ENCODE measurements at regions not wholly inside any gene's neighbourhood (a gene's known extent, or its start where the extent isn't known, plus 50 kb on each side); places are given as distances from the start of the nearest gene placed in this dataset.
"Not testable (repeated sequence)": the region's sequence is repeated elsewhere in the genome, so short reads cannot be mapped to it uniquely, and the experiment has no call there.

GRCh38 chr10:120047926-120048325 is 155.4 kb downstream of the SEC23IP start:
- Histone ChIP-seq H3K27me3 (peaks cover 0 to 3% of the 10 kb centered on the region in 2 donors), H3K4me3 (no peak overlapping the region)
- TF ChIP-seq POLR2A (IDR thresholded peaks at IDR 0.05) = no peak
- TF ChIP-seq POLR2AphosphoS5 (IDR thresholded peaks at IDR 0.05) = no peak
- TF ChIP-seq, protein P1, sequence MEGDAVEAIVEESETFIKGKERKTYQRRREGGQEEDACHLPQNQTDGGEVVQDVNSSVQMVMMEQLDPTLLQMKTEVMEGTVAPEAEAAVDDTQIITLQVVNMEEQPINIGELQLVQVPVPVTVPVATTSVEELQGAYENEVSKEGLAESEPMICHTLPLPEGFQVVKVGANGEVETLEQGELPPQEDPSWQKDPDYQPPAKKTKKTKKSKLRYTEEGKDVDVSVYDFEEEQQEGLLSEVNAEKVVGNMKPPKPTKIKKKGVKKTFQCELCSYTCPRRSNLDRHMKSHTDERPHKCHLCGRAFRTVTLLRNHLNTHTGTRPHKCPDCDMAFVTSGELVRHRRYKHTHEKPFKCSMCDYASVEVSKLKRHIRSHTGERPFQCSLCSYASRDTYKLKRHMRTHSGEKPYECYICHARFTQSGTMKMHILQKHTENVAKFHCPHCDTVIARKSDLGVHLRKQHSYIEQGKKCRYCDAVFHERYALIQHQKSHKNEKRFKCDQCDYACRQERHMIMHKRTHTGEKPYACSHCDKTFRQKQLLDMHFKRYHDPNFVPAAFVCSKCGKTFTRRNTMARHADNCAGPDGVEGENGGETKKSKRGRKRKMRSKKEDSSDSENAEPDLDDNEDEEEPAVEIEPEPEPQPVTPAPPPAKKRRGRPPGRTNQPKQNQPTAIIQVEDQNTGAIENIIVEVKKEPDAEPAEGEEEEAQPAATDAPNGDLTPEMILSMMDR (IDR thresholded peaks at IDR 0.05) = no peak

GRCh38 chr10:120048391-120048790 is 155.9 kb downstream of the SEC23IP start:
- H3K4me1 ChIP-seq = no peaks in the 10 kb centered on the region
- peaks cover 0 to 3% of the 10 kb centered on the region in 2 donors for H3K27me3 ChIP-seq

More at GRCh38 chr10:120047926-120048325, 155.4 kb downstream of the SEC23IP start:
- H3K27ac ChIP-seq = no peak overlapping the region
- DNase-seq (ENCODE audit: low spot score in 2 of 2) = no peak
- H3K36me3 ChIP-seq = no peaks in the 10 kb centered on the region
- no peaks in the 10 kb centered on the region for H3K4me1 ChIP-seq
- H3K9me3 ChIP-seq = no peaks in the 10 kb centered on the region
- intact Hi-C loops (cut with DNase I; ENCODE audit: low total_unique reads) = no loop called here

GRCh38 chr10:120051671-120052070 is 159.1 kb downstream of the SEC23IP start:
- no peaks in the 10 kb centered on the region for H3K4me1 ChIP-seq
- no peak for TF ChIP-seq POLR2AphosphoS5 (IDR thresholded peaks at IDR 0.05)
- TF ChIP-seq, protein P1 (IDR thresholded peaks at IDR 0.05) = no peak
- TF ChIP-seq POLR2A (IDR thresholded peaks at IDR 0.05) = no peak

More at GRCh38 chr10:120048391-120048790, 155.9 kb downstream of the SEC23IP start:
- Histone ChIP-seq H3K27ac (no peak overlapping the region), H3K36me3 (no peaks in the 10 kb centered on the region), H3K9me3 (no peaks in the 10 kb centered on the region), H3K4me3 (no peak overlapping the region)
- TF ChIP-seq, protein P1 (IDR thresholded peaks at IDR 0.05) = no peak
- TF ChIP-seq POLR2A (IDR thresholded peaks at IDR 0.05) = no peak
- no peak for TF ChIP-seq POLR2AphosphoS5 (IDR thresholded peaks at IDR 0.05)
- intact Hi-C loops (cut with DNase I; ENCODE audit: low total_unique reads) = no loop called here
- no peak for DNase-seq (ENCODE audit: low spot score in 2 of 2)

DNA sequence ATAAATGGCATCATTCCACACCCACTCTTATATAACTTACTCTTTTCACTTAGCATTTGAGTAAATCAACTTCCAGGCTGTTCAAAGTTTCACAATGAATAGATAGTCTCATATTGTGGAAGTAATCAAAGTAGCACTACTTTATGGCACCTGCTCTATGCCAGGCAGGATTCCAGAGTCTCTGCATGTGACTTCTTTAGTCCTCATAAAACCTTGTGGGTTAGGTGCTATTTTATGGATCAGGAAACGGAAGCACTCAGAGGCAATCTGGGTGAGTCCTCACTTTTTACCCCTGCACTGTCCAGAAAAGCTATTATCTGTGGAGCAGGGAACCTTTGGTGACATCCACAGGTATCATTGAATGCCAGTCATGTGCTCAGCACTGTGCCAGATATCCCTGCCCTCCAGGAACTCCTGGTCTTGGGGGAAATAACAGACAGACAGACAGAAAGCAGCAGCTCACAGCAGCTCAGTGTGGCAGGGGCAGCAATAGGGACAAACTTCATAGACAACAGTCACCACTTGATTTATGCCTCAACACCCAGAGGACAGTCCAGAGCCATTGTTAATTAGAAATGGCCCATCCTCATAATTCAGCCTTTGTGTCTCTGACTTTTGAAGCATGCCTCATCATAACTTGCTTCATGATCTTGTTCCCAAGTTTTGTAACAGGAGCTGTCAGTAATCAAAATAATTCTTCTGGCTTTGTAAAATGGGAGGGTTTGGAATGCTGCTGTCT is 160.6 kb downstream of the SEC23IP start:
- Histone ChIP-seq H3K27me3 (peaks cover 0 to 3% of the 10 kb centered on the region in 2 donors), H3K4me1 (no peaks in the 10 kb centered on the region), H3K9me3 (no peaks in the 10 kb centered on the region), H3K4me3 (no peak overlapping the region), H3K27ac (no peak overlapping the region), H3K36me3 (no peaks in the 10 kb centered on the region)
- intact Hi-C loops (cut with DNase I; ENCODE audit: low total_unique reads) = no loop called here
- no peak for TF ChIP-seq POLR2A (IDR thresholded peaks at IDR 0.05)
- DNase-seq (ENCODE audit: low spot score in 2 of 2) = no peak

More at GRCh38 chr10:120051671-120052070, 159.1 kb downstream of the SEC23IP start:
- Histone ChIP-seq H3K4me3 (no peak overlapping the region), H3K27me3 (peaks cover 0 to 3% of the 10 kb centered on the region in 2 donors), H3K27ac (no peak overlapping the region), H3K9me3 (no peaks in the 10 kb centered on the region), H3K36me3 (no peaks in the 10 kb centered on the region)
- intact Hi-C loops (cut with DNase I; ENCODE audit: low total_unique reads) = no loop called here
- DNase-seq (ENCODE audit: low spot score in 2 of 2) = no peak

DNA sequence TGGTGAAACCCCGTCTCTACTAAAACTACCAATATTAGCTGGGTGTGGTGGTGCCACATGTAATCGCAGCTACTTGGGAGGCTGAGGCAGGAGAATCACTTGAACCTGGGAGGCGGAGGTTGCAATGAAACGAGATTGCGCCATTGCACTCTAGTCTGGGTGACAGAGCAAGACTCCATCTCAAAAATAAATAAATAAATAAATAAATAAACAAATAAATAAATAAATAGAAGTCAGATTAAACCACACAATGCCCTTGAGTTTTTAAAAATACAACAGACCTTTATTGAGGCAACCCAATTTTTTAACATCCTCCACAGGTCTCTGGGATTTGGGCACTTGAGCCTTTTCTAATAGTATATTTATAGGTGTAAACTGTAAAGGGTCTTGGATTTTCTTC is 167.3 kb downstream of the SEC23IP start:
- DNase-seq (ENCODE audit: low spot score in 2 of 2); H3K9me3 ChIP-seq; intact Hi-C loops (cut with DNase I; ENCODE audit: low total_unique reads): not testable (repeated sequence)

DNA sequence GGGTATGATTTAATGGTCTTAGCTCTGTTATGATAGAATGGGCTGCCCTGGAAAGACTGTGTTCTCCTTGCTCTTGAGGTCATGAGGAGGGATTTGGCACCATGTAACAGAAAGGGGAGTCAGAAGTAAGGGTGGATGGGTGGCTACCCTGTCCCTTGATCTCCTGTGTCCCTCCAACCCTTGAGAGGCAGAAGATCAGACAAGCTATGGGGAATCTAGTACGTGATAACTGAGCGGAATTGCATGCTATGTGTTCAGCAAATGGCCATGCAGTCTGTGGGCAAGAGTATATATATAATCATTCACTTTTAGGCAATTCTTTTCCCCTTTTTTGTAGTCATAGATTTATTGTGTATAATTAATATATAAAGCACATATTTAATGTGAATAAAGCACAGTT is 174.9 kb downstream of the SEC23IP start:
- Histone ChIP-seq H3K27ac (no peak overlapping the region), H3K4me1 (no peaks in the 10 kb centered on the region), H3K36me3 (no peaks in the 10 kb centered on the region), H3K4me3 (no peak overlapping the region), H3K27me3 (peaks cover 0 to 20% of the 10 kb centered on the region in 2 donors), H3K9me3 (peaks cover 0 to 20% of the 10 kb centered on the region in 2 donors)
- intact Hi-C loops (cut with DNase I; ENCODE audit: low total_unique reads) = no loop called here
- DNase-seq (ENCODE audit: low spot score in 2 of 2) = no peak
- TF ChIP-seq, protein P1 (IDR thresholded peaks at IDR 0.05) = no peak
- TF ChIP-seq POLR2AphosphoS5 (IDR thresholded peaks at IDR 0.05) (no peak), POLR2A (IDR thresholded peaks at IDR 0.05) (no peak)

More for the DNA sequence above, 167.3 kb downstream of the SEC23IP start:
- not testable (repeated sequence) for H3K4me1 ChIP-seq, H3K27me3 ChIP-seq, H3K36me3 ChIP-seq, H3K27ac ChIP-seq, H3K4me3 ChIP-seq
